HG03108 (cell line): ENCODE measurements at regions not wholly inside any gene's neighbourhood (a gene's known extent, or its start where the extent isn't known, plus 50 kb on each side); places are given as distances from the start of the nearest gene placed in this dataset.
"Not testable (repeated sequence)": the region's sequence is repeated elsewhere in the genome, so short reads cannot be mapped to it uniquely, and the experiment has no call there.

Experiments
- ATAC-seq: cut with Tn5 transposase; IDR thresholded peaks from one replicate; pipeline ENCODE4 v1.9.1; 2021; ENCODE audit warnings: moderate library complexity; ENCODE audit not compliant: unreplicated experiment

DNA sequence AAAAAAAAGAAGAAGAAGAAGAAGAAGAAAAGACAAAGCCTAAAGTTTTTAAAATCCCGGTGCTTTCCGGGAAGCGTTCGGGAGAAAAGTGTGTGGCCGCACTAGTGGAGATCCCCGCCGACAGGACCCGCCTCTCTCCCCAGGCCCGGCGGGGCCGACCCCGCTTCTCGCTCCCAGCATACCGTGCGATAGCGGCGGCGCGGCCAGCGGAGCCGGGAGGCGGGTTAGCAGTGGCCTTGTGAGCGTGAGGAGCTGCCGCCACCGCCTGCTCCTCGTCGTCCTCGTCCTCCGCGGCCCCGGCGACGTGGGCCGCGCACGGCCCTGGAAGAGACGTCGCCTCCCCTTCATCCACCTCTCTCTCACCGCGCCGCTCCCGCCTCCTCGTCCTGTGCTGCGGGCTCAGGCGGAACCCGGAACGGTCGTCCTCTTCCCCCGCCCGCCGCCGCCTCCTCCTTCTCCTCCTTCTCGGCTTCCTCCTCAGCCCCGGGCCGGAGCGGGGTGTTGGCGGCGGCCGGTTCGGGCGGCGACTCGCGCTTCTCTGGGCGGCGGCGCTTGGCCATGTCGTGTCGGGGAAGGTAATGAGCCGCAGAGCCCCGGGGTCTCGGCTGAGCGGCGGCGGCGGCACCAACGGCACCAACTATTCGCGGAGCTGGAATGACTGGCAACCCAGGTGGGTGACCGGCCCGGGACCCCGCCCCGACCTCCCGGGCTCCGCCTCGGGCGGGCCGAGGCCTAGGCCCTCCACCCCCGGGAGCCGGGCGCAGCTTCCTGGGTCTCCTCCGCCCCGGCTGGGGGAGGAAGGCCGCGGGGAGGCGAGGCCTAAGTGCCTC, 62.6 kb upstream of the CDR2 start:
- peak; percentile 90 for ATAC-seq

DNA sequence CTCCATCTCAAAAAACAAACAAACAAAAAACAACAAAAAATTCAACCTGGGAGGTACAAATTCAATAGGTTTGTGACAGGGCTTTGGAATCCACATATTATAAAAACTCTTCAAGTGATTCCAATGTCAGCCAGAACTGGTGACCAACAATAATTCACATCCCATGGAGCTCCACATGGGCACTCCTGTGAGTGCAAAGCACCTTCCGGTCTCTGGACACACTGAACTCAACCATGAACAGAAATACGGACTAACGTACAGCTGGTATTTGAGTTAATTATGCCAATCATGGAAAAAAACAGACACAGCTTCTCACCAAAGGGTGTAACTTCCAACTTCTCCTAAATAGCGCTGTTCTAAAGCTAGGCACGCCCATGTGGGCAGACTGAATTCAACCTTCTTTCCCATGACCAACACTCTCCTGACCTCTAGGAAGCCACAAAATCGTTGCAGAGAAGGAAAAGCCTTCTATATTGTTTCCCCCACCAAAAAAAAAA, 62.0 kb upstream of the CDR2 start:
- not testable (repeated sequence) for ATAC-seq

DNA sequence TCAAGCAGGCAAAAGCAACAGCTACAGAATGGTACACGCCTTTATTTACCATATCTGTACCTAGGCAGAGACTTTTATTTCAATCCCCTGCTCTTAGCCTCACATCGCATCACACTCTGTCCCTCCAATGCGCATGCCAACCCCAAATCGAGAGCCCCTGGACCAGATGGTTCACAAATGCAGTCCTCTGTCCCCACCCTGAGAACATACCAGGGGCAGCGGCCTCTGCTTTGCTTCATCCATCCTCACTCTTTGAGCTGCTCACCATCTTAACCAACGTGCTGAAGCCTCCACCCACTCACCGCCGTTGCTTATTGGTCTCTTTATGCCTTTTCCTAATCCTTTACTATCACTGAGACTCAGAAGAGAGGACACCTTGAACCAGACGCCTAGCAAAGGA, 56.9 kb upstream of the CDR2 start:
- not testable (repeated sequence) for ATAC-seq

DNA sequence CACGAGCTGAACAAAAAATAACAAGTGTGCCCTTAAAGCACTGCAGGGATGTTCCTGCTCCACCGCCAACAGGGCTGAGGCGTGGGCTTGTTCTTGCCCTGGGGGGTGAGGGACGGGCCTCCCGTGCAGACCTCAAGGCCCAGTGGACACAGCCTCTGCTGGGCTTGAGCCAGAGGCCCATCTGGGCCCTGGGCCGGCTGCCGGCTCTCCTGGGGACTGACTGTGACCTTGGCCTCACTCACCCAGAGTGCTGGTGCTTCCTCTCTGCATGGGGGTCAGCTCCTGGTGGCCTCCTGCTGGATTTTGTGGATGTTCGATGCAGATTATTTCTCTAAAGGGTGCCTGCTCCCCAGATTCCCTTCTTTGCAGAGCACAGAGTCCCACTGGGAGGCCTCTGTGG, 54.2 kb upstream of the CDR2 start:
- ATAC-seq, result no peak

DNA sequence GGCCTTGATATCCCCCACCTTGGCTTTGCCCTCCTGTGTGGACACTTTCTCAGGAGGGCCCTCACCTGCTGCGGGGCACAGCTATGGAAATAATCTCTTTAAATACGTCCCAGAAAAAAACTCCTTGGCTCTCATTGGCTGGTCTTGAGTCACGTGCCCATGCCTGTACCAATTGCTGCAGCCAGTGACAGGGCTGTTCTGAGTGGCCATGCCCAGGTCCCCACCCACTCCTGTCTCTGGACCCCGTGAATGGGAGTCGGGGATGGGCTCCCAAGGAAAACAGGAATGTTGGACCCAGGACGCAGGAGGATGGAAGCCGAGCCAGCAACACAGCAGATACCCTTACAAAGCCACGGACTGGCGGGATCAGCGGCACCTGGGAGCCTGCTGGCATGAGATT, 53.1 kb upstream of the CDR2 start:
- ATAC-seq, result no peak

DNA sequence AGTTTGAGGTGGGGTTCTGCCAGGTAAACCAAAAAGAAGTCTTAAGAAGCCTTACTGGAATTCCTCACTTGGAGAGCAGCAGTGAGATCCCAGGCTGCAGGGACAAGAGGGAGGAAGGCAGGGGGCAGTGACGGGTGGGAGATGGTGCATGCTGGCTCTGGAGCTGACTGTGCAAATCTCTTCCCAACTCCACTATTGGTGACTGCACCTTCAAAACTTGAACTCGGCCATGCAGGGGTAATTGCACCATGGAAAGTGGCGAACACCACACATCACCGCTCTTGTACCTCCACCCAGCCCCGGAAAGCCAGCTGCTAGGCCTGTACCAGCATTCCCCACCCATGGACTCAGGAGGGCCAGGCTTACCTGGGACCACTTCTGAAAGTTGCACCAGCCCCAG, 51.4 kb upstream of the CDR2 start:
- no peak for ATAC-seq

DNA sequence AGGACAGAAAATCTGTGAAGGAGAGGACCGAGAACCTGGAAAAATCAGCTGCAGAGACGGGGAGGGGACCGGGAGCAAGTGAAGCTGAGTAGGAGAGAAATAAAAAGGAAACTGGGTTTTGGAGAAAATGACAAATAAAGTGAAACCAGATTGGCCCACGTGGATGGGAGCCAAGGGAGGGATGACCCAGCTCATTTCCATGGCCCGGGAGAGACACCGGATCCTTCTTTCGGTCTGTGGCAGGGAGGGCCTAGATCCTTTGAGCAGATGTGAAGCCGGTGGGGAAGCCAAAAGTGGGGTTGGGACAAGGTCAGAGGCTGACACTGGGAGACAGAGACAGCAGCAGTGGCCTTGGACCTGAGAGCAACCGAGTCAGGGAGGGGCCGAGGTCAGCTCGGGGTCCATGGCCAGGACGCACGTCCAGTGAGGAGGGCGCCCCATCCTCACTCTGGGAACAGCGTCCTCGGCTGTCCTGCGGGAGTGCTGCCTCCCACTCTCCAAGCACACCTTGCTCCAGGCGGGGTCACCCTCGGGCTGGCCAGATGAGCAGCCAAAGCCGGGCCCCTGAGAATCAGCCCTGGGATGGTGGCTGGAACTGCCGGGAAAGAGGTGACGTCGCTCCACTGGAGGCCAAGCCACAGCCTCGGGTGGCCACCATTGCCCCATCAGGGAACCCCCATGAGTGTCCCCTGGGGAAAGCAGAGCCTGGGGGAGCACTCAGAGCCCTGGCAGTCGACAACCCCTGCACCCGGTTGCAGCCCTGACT, 50.8 kb upstream of the CDR2 start:
- ATAC-seq, result no peak

DNA sequence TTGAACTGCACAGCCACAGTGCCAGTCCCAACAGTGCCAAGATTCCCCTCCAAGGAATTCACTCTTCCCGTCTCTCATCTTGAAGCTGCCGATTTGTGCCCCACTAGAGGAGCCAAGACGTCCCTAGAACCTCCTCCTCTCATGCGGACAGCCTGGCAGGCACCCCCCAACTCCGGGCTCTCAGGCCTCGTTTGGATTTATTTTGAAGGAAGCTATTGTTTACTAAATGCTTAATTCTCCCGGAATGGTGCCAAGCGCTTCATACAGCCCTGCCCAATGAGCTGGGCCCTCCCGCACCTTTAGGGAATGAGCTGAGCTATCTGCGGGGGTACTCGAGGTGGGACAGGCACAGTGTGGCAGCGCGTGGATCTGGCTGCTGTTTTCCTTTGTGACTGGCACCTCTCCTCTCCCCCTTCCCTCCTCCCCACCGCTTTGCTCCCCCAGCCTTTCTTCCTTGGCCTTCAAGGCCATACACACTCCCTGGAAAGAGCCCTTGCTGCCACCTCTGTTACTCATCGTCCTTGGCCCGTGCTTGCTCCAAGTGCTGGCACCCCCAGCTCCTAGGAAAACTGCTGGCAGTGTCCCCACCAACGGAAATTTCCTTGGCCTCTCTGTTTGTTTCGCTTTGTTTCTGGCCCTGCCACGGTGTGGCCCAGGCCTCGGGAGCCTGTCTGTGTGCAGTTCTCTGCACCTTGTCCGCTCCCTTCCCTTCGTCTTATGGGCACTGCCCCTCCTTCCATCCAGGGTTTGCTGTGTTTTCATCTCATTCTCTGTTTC, 49.9 kb upstream of the CDR2 start:
- no peak for ATAC-seq
